HCT116 (cell line): ENCODE measurements at regions not wholly inside any gene's neighbourhood (a gene's known extent, or its start where the extent isn't known, plus 50 kb on each side); places are given as distances from the start of the nearest gene placed in this dataset.

ENCODE experiments used
- EZH2 ChIP-seq: fragments of 200-600 bp; sonication (generic); IDR thresholded peaks from 2 replicates; pipeline ENCODE4 v1.6.1; 2017; ENCODE audit warnings: antibody characterized with exemption, mixed run types
- FOSL1 ChIP-seq: IDR thresholded peaks from 2 replicates; pipeline ENCODE4 v1.6.1; 2012; ENCODE audit warnings: low read depth
- POLR2A ChIP-seq: IDR thresholded peaks from 2 replicates; pipeline ENCODE4 v1.7.0; 2011; ENCODE audit warnings: borderline replicate concordance; ENCODE audit not compliant: insufficient read depth, insufficient read length; ENCODE audit errors: extremely low read depth
- POLR2AphosphoS5 ChIP-seq: IDR thresholded peaks from 2 replicates; pipeline ENCODE4 v1.6.1; 2011; ENCODE audit warnings: mild to moderate bottlenecking, low read depth, low read length, moderate library complexity
- TF ChIP-seq, protein P1 (sequence below), 3 experiments: fragments of 200-600 bp in 1 of 3; sonication (generic) in 1 of 3; IDR thresholded peaks in 2 of 3; conservative IDR thresholded peaks in 1 of 3; 2 replicates each; pipeline ENCODE4 v1.5.1; 2012 to 2017; ENCODE audit warnings: low read depth in 2 of 3, low read length in 2 of 3, antibody characterized with exemption in 1 of 3, borderline replicate concordance in 1 of 3, control low read depth in 1 of 3, mild to moderate bottlenecking in 1 of 3, mixed read lengths in 1 of 3, mixed run types in 1 of 3, moderate library complexity in 1 of 3; ENCODE audit not compliant: insufficient read depth in 1 of 3

- TF ChIP-seq, protein P1, sequence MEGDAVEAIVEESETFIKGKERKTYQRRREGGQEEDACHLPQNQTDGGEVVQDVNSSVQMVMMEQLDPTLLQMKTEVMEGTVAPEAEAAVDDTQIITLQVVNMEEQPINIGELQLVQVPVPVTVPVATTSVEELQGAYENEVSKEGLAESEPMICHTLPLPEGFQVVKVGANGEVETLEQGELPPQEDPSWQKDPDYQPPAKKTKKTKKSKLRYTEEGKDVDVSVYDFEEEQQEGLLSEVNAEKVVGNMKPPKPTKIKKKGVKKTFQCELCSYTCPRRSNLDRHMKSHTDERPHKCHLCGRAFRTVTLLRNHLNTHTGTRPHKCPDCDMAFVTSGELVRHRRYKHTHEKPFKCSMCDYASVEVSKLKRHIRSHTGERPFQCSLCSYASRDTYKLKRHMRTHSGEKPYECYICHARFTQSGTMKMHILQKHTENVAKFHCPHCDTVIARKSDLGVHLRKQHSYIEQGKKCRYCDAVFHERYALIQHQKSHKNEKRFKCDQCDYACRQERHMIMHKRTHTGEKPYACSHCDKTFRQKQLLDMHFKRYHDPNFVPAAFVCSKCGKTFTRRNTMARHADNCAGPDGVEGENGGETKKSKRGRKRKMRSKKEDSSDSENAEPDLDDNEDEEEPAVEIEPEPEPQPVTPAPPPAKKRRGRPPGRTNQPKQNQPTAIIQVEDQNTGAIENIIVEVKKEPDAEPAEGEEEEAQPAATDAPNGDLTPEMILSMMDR (IDR thresholded peaks at IDR 0.05 in 2 of 3, conservative IDR thresholded peaks at IDR 0.05 in 1 of 3; ENCODE audit: borderline replicate concordance in 1 of 3, insufficient read depth in 1 of 3, low read depth in 2 of 3, low read length in 2 of 3): no peak
- TF ChIP-seq POLR2A (no peak), POLR2AphosphoS5 (no peak), EZH2 (no peak), FOSL1 (no peak)
Measured at GRCh38 chr13:44004878-44005277, 125.2 kb downstream of the LACC1 start.
